ENCODE measurements at regions not wholly inside any gene's neighbourhood (a gene's known extent, or its start where the extent isn't known, plus 50 kb on each side); places are given as distances from the start of the nearest gene placed in this dataset.

- TF ChIP-seq SP1 (IDR thresholded peaks at IDR 0.05) (no peak), NR2F2 (IDR thresholded peaks at IDR 0.05) (no peak), ZBTB33 (IDR thresholded peaks at IDR 0.05) (no peak), RXRA (IDR thresholded peaks at IDR 0.05) (no peak), EGR1 (IDR thresholded peaks at IDR 0.05; ENCODE audit: low read depth in 2 of 2) (no peak), TAF1 (conservative IDR thresholded peaks at IDR 0.05) (no peak), FOXA2 (IDR thresholded peaks at IDR 0.05) (no peak), REST (IDR thresholded peaks at IDR 0.05) (no peak)
- Histone ChIP-seq H3K27me3 (ENCODE audit: control insufficient read depth in 4 of 4, insufficient read depth in 4 of 4, low read length in 3 of 4) (peaks cover 0 to 6% (median 0%) of the 10 kb centered on the region in 4 donors), H3K9me3 (ENCODE audit: control insufficient read depth in 4 of 4, low read length in 3 of 4) (no peaks in the 10 kb centered on the region), H3K4me1 (ENCODE audit: control insufficient read depth in 4 of 4, insufficient read depth in 4 of 4, low read length in 3 of 4) (no peaks in the 10 kb centered on the region), H3K9ac (ENCODE audit: low read depth in 1 of 2, low read length in 2 of 2) (no peak overlapping the region), H3K36me3 (ENCODE audit: control insufficient read depth in 4 of 4, insufficient read depth in 3 of 4, low read depth in 1 of 4, low read length in 3 of 4) (no peaks in the 10 kb centered on the region), H3K4me3 (ENCODE audit: low read depth in 1 of 3, low read length in 3 of 3) (no peak overlapping the region), H3K27ac (ENCODE audit: low read depth in 1 of 2, low read length in 2 of 2) (no peak overlapping the region)
- WGBS: 76% methylated on average over 1 of the region's 1 CpG
- DNase-seq (ENCODE audit: low spot score): no peak
These were observed 340.6 kb downstream of the HRH4 start for GRCh38 chr18:24801001-24801400.

- Histone ChIP-seq H3K9ac (ENCODE audit: low read depth in 1 of 2, low read length in 2 of 2) (no peak overlapping the region), H3K9me3 (ENCODE audit: control insufficient read depth in 4 of 4, low read length in 3 of 4) (no peaks in the 10 kb centered on the region)
- DNase-seq (ENCODE audit: low spot score): no peak
These were observed 342.0 kb downstream of the HRH4 start for GRCh38 chr18:24802456-24802855.

GRCh38 chr18:24805156-24805555, 344.7 kb downstream of the HRH4 start:
- TF ChIP-seq NR2F2 (IDR thresholded peaks at IDR 0.05) (no peak), YY1 (IDR thresholded peaks at IDR 0.05) (no peak), SP1 (IDR thresholded peaks at IDR 0.05) (no peak), ZBTB33 (IDR thresholded peaks at IDR 0.05) (no peak), RXRA (IDR thresholded peaks at IDR 0.05) (no peak), TAF1 (conservative IDR thresholded peaks at IDR 0.05) (no peak)

More at GRCh38 chr18:24802456-24802855, 342.0 kb downstream of the HRH4 start:
- H3K27ac ChIP-seq (ENCODE audit: low read depth in 1 of 2, low read length in 2 of 2): no peak overlapping the region
- TF ChIP-seq NR2F2 (IDR thresholded peaks at IDR 0.05): no peak
- H3K27me3 ChIP-seq (ENCODE audit: control insufficient read depth in 4 of 4, insufficient read depth in 4 of 4, low read length in 3 of 4): peaks cover 0 to 4% (median 0%) of the 10 kb centered on the region in 4 donors
- no peak overlapping the region for H3K4me3 ChIP-seq (ENCODE audit: low read depth in 1 of 3, low read length in 3 of 3)
- H3K4me1 ChIP-seq (ENCODE audit: control insufficient read depth in 4 of 4, insufficient read depth in 4 of 4, low read length in 3 of 4): no peaks in the 10 kb centered on the region
- H3K36me3 ChIP-seq (ENCODE audit: control insufficient read depth in 4 of 4, insufficient read depth in 3 of 4, low read depth in 1 of 4, low read length in 3 of 4): no peaks in the 10 kb centered on the region

More at GRCh38 chr18:24805156-24805555, 344.7 kb downstream of the HRH4 start:
- H3K4me3 ChIP-seq (ENCODE audit: low read depth in 1 of 3, low read length in 3 of 3): no peak overlapping the region
- H3K9ac ChIP-seq (ENCODE audit: low read depth in 1 of 2, low read length in 2 of 2): no peak overlapping the region
- H3K4me1 ChIP-seq (ENCODE audit: control insufficient read depth in 4 of 4, insufficient read depth in 4 of 4, low read length in 3 of 4): no peaks in the 10 kb centered on the region
- DNase-seq (ENCODE audit: low spot score): no peak
- H3K27ac ChIP-seq (ENCODE audit: low read depth in 1 of 2, low read length in 2 of 2): no peak overlapping the region
- no peaks in the 10 kb centered on the region for H3K36me3 ChIP-seq (ENCODE audit: control insufficient read depth in 4 of 4, insufficient read depth in 3 of 4, low read depth in 1 of 4, low read length in 3 of 4)
- H3K9me3 ChIP-seq (ENCODE audit: control insufficient read depth in 4 of 4, low read length in 3 of 4): no peaks in the 10 kb centered on the region
- 84% methylated on average over 5 of the region's 5 CpGs for WGBS
- H3K27me3 ChIP-seq (ENCODE audit: control insufficient read depth in 4 of 4, insufficient read depth in 4 of 4, low read length in 3 of 4): peaks cover 0 to 4% (median 0%) of the 10 kb centered on the region in 4 donors

All from liver (tissue), 7 donors.